ENCODE measurements at regions not wholly inside any gene's neighbourhood (a gene's known extent, or its start where the extent isn't known, plus 50 kb on each side); places are given as distances from the start of the nearest gene placed in this dataset.

- TF ChIP-seq HDAC8 (tag; IDR thresholded peaks at IDR 0.05) (0 out of 2 replicates have a peak, but pooled peaks have one; percentile 37), ERF (CRISPR knock-in tag; IDR thresholded peaks at IDR 0.05) (no peak)
These were observed 104.3 kb downstream of the MEX3B start (continued) for GRCh38 chr15:81941479-81941878.

- 53% methylated on average over 1 of the region's 1 CpG for WGBS (ENCODE audit: insufficient coverage, low coverage, missing lambda C conversion rate)
- H3K4me3 ChIP-seq = no peak overlapping the region
- DNase-seq (ENCODE audit: extremely low read depth in 1 of 4, low spot score in 3 of 4) = peak in 2 of 4 experiments; percentile 35 to 43
- no peaks in the 10 kb centered on the region for H3K36me3 ChIP-seq (ENCODE audit: control insufficient read depth, insufficient read depth, low read length)
- H3K4me2 ChIP-seq (ENCODE audit: insufficient read depth, low read length) = peak overlapping the region; percentile 61; the same call in 1 of the 2 replicates
- peaks cover 4% of the 10 kb centered on the region; the same call in 1 of the 2 replicates for H3K9me3 ChIP-seq (replicated peaks; ENCODE audit: control insufficient read depth, insufficient read depth, low read depth, low read length)
- BruUV-seq (replicated peaks) = no TSS peak
- no peak overlapping the region for H2AFZ ChIP-seq (ENCODE audit: low read depth, low read length)
- H3K4me1 ChIP-seq (replicated peaks in 1 of 2; ENCODE audit: control insufficient read depth in 2 of 2, insufficient read depth in 2 of 2, low read length in 2 of 2) = peaks cover 27 to 47% of the 10 kb centered on the region in 2 experiments
- no peak for FAIRE-seq
- ChIA-PET POLR2A (interaction anchor here (0.6 to 1.9 kb wide), 6 partner anchors 8 to 113 kb away, joined by 3 to 4 read pairs (median 4); no protein-coding TSS in a partner anchor), CTCF (ENCODE audit: low intra/inter-chr PET ratio) (no interaction called here)
- no peaks in the 10 kb centered on the region for H3K79me2 ChIP-seq (ENCODE audit: control insufficient read depth, insufficient read depth, low read length)
- ATAC-seq = no peak
- H3K9me1 ChIP-seq (ENCODE audit: control insufficient read depth, insufficient read depth, low read length) = no peaks in the 10 kb centered on the region
- 0 out of 4 replicates have a peak overlapping the region, but pooled peaks of 1 of the 2 experiments have one; percentile 16 for H3K9ac ChIP-seq (ENCODE audit: insufficient read depth in 1 of 2, low read depth in 2 of 2, low read length in 2 of 2)
- no peaks in the 10 kb centered on the region for H4K20me1 ChIP-seq (replicated peaks; ENCODE audit: control insufficient read depth, insufficient read depth, low read length)
- no peaks in the 10 kb centered on the region for H3K27me3 ChIP-seq (ENCODE audit: control insufficient read depth in 2 of 2, insufficient read depth in 2 of 2, low read length in 2 of 2)
- in situ Hi-C loops (cut with MboI) = no loop called here
- H3K27ac ChIP-seq (ENCODE audit: extremely low read depth, low read depth, low read length) = peak overlapping the region; percentile 56
- intact Hi-C loops (cut with micrococcal nuclease) = no loop called here
- TF ChIP-seq JUND (IDR thresholded peaks at IDR 0.05; ENCODE audit: borderline replicate concordance, low read depth, low read length) (no peak), JUND (tag; IDR thresholded peaks at IDR 0.05; ENCODE audit: borderline replicate concordance, low read depth, low read length) (peak; percentile 62; the same call in 2 of the 3 replicates), ZBTB40 (IDR thresholded peaks at IDR 0.05) (0 out of 2 replicates have a peak, but pooled peaks have one; percentile 13), ZBTB40 (CRISPR knock-in tag; IDR thresholded peaks at IDR 0.05) (no peak), MAFG (tag; conservative IDR thresholded peaks at IDR 0.05) (no peak), IRF1 (CRISPR knock-in tag; IDR thresholded peaks at IDR 0.05; ENCODE audit: borderline replicate concordance) (no peak), SMARCE1 (IDR thresholded peaks at IDR 0.05) (peak; percentile 20; the same call in 1 of the 2 replicates)
These were observed 105.1 kb downstream of the MEX3B start for GRCh38 chr15:81940467-81941451.
